Stimulated activated naive CD8-positive, alpha-beta T cell treated with anti-CD3 and anti-CD28 coated beads, Interleukin-15, amount 100 ng/mL, for 72 hours (primary cell): ENCODE measurements at regions not wholly inside any gene's neighbourhood (a gene's known extent, or its start where the extent isn't known, plus 50 kb on each side); places are given as distances from the start of the nearest gene placed in this dataset.
"Not testable (repeated sequence)": the region's sequence is repeated elsewhere in the genome, so short reads cannot be mapped to it uniquely, and the experiment has no call there.

ENCODE experiments used
- ATAC-seq: fragments of 150-1000 bp; cut with Tn5 transposase; 2 replicates; pipeline ENCODE4 v1.10.0; 2021; ENCODE audit warnings: mild to moderate bottlenecking, moderate library complexity
- DNase-seq, 2 donors: peaks; one replicate each; pipeline ENCODE4 v3.0.0; 2021 to 2022
- H3K27ac Mint-ChIP-seq, 2 donors: one replicate each; pipeline ENCODE4 v1.8.0; 2022; ENCODE audit warnings: mild to moderate bottlenecking in 2 of 2, mixed read lengths in 2 of 2, moderate library complexity in 2 of 2
- H3K27me3 Mint-ChIP-seq: one replicate; pipeline ENCODE4 v1.8.0; 2022; ENCODE audit warnings: mixed read lengths
- H3K4me1 Mint-ChIP-seq: one replicate; pipeline ENCODE4 v1.8.0; 2022; ENCODE audit warnings: mild to moderate bottlenecking, mixed read lengths
- H3K4me3 Mint-ChIP-seq, 2 donors: one replicate each; pipeline ENCODE4 v1.8.0; 2022; ENCODE audit warnings: mild to moderate bottlenecking in 2 of 2, mixed read lengths in 2 of 2, moderate library complexity in 1 of 2
- H3K9me3 Mint-ChIP-seq, 2 donors: one replicate each; pipeline ENCODE4 v1.8.0; 2022; ENCODE audit warnings: mixed read lengths in 2 of 2

DNA sequence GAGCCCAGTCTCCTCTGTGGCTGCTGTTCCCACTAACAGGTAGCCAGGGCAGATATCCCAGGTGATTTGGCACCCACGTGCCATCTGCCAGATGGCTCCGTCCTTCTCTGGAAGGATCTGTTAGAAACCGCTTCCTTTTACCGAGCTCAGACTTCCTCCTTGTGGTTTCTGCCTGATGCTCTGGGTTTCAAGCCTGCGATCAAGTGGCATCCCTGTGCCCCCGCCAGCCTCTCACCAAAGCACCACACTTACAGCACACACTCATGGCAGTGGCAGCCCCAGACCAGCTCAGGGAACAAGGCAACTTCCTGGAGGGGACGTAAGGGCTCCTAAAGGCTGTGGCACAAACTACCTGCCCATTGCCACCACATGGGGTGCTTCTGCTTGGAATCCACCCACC, 333.1 kb upstream of the ZNF722 start:
- not testable (repeated sequence) for H3K27ac Mint-ChIP-seq, H3K4me1 Mint-ChIP-seq, ATAC-seq

GRCh38 chr7:63691408-63691807, 307.2 kb upstream of the ZNF722 start:
- not testable (repeated sequence) for DNase-seq, H3K27me3 Mint-ChIP-seq, ATAC-seq, H3K4me3 Mint-ChIP-seq, H3K9me3 Mint-ChIP-seq, H3K4me1 Mint-ChIP-seq, H3K27ac Mint-ChIP-seq

More for the DNA sequence above, 333.1 kb upstream of the ZNF722 start:
- H3K27me3 Mint-ChIP-seq, H3K9me3 Mint-ChIP-seq, H3K4me3 Mint-ChIP-seq, DNase-seq: not testable (repeated sequence)

DNA sequence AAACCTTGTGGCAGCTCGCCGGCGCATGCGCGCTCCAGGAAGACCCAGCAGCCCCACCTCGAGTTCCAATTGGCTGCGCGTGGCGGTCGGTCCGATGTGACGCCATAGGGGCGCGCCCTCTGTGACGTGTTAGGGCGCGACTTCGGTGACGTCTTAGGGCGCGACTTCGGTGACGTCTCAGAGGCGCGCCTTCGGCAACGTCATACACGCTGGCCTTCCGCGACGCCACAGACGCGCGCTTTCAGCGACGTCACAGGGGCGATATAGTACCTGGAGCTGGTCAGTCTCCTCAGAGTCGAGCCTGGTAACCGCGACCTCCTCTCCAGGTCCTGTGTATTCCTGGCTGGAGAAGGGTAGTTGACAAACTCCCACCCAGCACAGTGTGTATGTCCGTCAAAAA, 304.4 kb upstream of the ZNF722 start:
- H3K27ac Mint-ChIP-seq, H3K27me3 Mint-ChIP-seq, H3K9me3 Mint-ChIP-seq, H3K4me1 Mint-ChIP-seq, DNase-seq, ATAC-seq, H3K4me3 Mint-ChIP-seq: not testable (repeated sequence)
